NCI-H2107 treated with DMSO at 0.1 percent for 48 hours (cell line): ENCODE measurements at regions not wholly inside any gene's neighbourhood (a gene's known extent, or its start where the extent isn't known, plus 50 kb on each side); places are given as distances from the start of the nearest gene placed in this dataset.
"Not testable (repeated sequence)": the region's sequence is repeated elsewhere in the genome, so short reads cannot be mapped to it uniquely, and the experiment has no call there.

Experiments
- DNase-seq: peaks from one replicate; lab custom pipeline; 2025; ENCODE audit not compliant: unreplicated experiment; lab: John Stamatoyannopoulos, UW

DNA sequence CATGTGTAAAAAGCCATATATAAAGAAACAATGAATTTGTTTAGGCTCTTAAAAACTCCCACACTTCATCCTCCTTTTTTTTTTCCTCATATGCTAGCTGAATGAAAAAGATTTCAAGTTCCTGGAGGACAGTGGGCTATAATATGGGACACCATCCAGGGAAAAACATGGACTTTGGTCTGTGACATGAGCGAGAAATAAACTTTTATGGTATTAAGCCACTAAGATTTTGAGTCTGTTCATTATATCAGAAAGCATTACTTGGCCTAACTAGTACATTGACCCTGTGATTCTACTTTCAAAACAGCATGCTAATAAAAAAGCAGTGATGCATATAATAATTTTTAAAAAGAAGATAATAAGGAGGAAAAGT, 392.3 kb upstream of the CAMK1G start:
- DNase-seq: no peak

DNA sequence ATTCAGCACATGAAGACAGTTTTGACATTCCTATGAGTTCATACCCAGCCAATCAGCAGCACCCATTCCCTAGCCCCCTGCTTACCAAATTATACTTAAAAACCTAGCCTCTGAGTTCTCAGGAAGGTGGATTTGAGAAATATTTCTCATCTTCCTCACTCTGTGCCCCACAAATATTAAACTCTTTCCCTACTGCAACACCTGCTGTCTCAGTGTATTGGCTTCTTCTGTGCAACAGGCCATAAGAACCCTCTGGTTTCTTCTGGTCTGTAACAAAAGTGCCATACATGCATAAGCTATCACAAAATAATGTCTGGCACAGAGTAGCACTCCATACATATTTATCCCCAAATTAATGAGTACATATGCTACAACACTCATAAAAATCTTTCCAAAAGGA, 387.4 kb upstream of the CAMK1G start:
- no peak for DNase-seq

DNA sequence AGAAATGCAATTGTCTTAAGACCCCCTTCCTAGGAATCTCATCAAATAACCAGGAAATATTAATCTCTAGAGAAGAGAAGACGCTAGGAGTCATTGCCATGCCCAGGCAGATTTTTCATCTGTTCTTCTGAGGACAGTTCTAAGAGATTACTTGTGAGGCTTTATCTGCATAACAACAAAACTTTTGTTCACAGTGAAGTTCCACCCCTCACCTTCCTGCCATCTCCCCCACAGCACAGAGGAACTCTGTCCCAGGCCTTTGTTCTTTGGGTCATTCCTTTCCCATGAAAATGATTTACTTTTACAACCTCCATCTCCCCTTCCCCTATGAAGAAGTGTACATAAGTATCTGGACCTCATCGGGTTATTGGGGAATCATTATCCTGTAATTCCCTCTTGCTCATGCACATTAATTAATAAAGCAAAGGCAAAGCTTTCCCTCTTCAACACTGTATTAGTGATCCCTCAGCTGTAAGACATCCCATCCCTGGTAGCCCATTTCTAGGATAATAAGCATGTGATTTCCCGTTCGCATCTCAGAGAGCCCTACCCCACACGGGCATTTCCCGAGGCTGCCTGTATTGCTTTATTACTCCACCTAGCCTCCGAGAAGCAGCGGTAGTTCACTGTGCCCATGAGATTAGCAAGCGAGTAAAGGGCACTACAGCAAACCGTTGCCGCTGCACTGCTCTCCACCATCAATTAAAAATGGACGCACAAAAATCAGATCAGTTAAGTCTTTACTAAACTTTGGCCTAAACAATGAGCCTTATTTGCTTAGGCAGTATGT, 384.4 kb upstream of the CAMK1G start:
- no peak for DNase-seq

- DNase-seq: peak; percentile 51
Measured at GRCh38 chr1:209199822-209200221, 383.7 kb upstream of the CAMK1G start.

GRCh38 chr1:209202321-209202720, 381.2 kb upstream of the CAMK1G start:
- DNase-seq: not testable (repeated sequence)

- peak; percentile 42 for DNase-seq
Measured at GRCh38 chr1:209202830-209203532, 380.5 kb upstream of the CAMK1G start.

DNA sequence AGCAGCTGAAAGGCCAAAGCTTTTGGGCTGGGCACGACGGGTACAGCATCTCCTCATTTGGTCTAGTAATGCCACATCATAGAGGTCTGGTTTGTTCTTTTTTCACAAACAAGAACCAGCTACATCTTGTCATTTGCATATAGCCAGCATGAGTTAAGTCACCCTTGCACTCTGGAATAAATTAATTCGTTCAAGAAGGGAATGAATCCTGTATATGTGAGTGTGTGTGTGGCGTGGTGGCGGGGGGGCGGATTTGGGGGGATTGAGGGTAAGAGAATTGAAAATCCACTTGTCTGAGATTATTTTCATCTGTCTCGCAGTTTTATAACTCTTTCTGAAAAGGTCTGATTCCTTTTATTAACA, 380.0 kb upstream of the CAMK1G start:
- DNase-seq: no peak

DNA sequence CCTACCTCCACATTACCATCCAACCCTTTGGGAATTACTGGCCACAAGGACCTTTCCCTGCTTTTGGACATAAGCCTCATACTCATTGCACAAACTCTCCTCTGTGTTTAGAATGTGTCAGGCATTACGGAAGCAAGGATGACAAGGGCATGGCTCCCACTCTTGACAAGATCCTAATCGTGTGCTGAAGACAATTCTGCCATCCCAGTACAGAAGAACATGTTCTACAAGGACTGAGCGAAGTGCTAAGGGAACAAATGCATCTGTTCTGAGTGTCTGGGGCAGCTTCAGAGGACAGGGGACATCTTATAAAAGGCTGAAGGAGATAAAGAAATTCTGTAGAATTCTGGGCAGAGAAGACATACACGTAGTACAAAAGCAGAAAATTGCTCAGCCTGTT, 378.5 kb upstream of the CAMK1G start:
- no peak for DNase-seq

DNA sequence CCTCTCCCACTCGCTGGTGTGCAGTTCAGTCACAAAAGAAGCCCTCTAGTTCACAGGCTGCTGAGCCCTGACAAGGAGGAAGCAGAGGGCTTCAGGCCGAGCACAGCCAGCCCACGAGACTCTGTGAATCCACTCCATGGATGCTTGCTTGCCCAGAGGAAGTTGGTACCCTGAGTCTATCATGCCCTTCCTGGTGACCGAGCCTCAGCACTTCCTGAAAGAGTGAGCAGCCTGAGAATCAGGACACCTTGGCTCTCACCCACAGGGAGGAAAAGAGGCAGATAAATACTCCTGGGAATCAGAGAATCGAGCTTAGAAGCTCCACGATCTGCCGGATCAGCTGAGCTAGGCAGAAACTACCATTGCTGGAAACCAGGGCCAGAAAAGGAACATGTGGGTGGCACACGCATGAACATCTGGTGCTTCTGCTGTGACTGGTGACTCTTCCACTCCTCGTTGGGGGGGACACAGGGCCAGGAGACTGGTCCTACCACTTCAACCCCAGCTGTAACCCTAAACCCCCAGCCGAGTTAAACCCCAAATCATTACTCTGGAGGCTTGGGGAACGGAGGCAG, 376.3 kb upstream of the CAMK1G start:
- no peak for DNase-seq

DNA sequence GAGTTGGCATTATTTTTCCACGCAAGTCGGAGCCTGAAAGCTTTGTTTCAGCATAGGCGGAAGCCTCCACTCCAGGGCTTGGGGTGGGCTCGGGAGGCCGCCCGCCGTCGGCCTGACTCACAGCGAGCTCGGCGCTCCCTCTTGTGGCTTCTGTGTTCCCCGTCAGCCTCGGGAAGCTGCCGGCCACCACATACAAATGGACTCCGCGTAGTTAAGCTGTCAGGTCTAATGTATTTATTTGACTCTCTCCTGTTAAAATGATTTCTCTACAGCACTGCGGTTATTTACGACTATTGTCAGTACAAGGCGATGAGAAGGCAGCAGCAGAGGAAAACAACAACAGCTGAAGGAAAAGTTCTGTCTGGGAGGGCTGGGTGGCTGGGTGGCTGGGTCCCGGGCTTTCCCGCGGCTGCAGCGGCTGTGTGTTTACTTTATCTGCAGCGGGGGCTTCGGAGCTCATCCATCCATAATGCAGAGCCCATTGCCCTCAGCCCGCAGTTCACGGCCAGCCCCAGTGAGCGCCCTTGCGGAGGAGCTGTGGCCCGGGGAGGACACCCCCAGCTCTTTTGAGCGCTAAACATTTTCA, 375.7 kb upstream of the CAMK1G start:
- peak; percentile 79 for DNase-seq

DNA sequence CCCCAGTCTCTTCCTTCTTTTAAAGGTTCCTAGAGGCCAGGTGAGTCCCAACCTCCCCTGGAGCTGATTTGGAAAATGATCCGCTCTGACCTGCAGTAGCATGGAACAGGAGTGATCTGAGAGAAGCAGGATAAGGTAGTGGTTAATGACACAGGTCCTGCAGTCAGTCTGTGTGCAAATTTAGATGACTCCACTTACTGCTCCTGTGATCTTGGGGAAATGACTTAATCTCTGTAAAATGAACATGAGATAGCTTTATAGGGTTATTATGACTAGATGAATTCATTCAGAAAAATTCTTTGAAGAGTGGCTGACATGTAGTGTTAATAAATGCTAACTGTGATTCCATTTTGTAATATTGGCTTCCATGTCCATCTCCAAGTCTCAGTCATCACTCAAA, 374.9 kb upstream of the CAMK1G start:
- peak; percentile 40 for DNase-seq

- no peak for DNase-seq
Measured at GRCh38 chr1:209213989-209214388, 369.5 kb upstream of the CAMK1G start.

- DNase-seq: no peak
Measured at GRCh38 chr1:209215826-209216225, 367.7 kb upstream of the CAMK1G start.

- DNase-seq: no peak
Measured at GRCh38 chr1:209218113-209218512, 365.4 kb upstream of the CAMK1G start.

DNA sequence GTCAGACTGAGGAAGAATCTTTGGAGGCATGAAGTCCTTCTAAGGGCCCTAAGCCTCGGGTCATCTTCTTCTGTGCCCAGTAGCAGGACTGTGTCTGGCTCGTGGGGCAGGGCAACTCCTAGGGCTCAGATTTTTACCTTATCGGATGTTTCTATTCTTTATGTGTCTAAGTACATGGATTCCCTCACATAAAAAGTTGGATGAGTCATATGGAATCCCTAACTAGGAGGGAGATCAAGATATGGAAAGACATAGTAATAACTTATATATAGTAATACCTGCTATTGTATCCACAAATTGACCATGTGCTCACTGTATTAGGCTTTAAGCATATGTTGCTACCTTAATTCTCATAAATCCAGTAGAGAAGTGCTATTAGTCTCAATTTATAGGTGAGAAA, 364.5 kb upstream of the CAMK1G start:
- DNase-seq: no peak

DNA sequence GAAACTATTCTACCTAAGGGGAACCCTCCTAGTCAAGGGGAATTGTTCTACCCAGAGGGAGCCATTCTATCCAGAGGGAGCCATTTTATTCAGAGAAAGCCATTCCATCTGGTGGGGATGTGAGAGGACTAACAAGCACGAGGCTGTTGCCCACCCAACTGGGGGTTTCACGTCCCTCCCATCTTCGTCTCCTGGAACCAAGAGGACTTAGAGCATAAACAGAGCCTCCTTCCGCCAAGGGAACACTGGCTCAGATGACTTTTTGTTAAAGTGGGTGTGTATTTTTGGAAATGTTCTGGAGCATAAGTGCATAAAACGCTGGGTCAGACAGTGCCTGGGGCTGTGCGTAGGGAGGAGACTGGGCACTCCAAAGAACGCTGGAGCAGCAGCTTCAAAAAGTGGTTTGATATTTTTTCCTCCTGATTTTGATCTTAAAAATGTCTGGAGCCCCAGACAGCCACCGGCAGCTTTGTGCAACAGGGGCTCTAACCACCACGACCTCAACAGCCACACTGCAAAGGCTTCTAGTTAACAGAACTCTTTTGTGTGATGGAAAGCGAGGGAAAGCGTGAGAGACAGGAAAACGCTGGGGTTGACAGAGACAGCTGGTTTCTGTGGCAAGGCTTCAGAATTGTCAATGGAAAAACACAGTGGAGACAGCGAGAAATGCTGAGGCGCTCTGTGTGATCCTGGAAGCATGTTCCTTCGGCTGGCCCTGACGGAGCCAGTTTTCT, 363.6 kb upstream of the CAMK1G start:
- no peak for DNase-seq

DNA sequence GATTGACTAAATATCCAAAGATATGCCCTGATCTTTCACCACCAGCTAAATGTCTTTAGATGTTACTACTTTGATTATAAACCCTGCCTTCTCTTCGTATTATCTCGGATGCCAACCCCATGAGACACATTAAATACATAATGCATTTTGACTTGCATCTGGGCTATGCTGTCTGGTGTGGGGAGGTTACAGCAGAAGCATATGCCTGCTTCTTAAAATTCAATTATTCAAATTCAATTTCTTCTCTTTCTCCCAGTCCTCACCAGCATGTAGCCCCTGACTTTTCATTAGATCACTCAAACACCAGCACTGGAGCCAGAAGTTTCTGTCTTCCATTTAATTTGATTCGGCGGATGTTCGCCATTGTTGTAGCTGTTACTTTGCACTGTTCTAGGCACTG, 360.7 kb upstream of the CAMK1G start:
- DNase-seq: no peak

DNA sequence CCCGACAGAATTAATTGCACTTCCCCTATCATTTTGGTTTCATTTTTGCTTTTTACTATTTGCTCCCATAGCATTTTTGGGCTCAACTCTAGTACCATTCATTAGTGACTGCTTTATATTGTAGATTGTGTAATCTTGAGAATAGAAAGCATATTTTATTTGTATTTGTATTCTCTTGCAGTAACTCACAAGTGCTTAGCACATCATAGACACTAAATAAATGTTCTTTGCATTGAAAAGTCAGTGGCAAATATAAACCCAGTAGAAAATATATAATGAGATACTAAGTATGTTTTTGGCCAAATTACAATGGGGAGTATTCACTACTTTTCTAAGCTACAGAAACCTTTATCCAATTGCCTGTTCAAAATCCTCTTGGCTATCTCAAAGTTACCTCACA, 359.7 kb upstream of the CAMK1G start:
- DNase-seq: no peak

DNA sequence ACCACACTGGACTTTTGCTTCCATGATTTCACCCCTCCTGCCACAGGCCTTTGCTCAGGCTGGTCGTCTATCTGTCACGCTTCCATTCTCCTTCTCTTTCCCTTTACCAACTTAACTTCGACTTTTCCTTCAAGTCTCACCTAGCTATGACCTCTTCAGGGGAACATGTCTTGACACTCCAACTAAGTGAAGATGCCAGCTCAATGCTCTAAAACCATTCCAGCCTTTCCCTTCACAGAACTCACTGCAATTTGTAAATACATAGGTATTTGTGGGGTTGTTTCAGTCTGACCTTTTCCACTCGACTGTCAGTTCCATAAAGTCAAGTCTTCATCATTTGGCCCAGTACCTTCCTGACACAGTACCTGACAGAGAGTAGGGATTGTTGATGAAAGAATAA, 358.6 kb upstream of the CAMK1G start:
- no peak for DNase-seq

DNA sequence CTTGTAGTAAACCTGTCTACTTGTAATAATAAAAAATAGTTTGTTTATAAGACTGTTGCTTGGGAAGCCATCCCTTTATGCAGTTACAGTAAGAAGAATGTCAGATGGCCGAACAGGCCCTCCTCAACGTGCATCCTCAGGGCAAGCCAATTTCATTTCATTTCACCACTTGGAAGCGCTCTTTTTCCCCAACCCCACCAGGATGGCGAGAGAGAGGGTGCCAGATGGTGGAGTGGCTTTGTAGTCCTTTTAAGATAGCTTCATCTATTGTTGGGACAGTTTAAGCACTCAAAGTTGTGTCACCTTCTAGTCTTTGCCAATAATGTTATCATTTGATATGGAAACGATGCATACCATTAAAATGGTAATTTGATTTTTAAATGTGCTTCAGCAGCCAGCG, 356.3 kb upstream of the CAMK1G start:
- DNase-seq: no peak

DNA sequence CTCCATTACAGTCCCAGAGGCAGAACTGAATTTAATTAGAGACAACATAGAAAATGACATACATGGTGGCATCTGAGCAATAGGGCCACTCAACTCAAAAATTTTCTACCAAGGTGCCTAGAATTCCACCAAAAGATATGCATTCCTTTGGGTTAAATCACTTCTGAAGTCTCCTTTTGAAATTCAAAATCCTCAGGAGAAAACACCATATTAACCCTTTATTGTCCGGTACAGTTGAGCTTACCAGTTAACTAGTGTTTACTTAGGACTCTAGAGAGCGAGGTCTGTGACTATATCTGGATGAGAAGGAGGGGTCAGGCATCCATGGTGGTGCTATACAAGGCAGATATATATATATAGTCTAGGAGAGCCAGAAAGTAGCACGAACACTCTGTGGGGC, 355.6 kb upstream of the CAMK1G start:
- no peak for DNase-seq
